Fibroblast of pulmonary artery (primary cell): ENCODE measurements at regions not wholly inside any gene's neighbourhood (a gene's known extent, or its start where the extent isn't known, plus 50 kb on each side); places are given as distances from the start of the nearest gene placed in this dataset.

Source experiments
- DNase-seq: peaks from one replicate; pipeline ENCODE4 v3.0.0-alpha.2; 2010; ENCODE audit warnings: low read depth
- H3K4me3 ChIP-seq: replicated peaks from 2 replicates; pipeline ENCODE4 v1.5.1; 2011; ENCODE audit warnings: low read depth, mild to moderate bottlenecking, control low read depth, low read length, moderate library complexity
- TF ChIP-seq, protein P1 (sequence below): IDR thresholded peaks from 2 replicates; pipeline ENCODE4 v1.5.1; 2011; ENCODE audit warnings: mild to moderate bottlenecking, control low read depth, low read length, inconsistent platforms; ENCODE audit errors: missing control alignments

DNA sequence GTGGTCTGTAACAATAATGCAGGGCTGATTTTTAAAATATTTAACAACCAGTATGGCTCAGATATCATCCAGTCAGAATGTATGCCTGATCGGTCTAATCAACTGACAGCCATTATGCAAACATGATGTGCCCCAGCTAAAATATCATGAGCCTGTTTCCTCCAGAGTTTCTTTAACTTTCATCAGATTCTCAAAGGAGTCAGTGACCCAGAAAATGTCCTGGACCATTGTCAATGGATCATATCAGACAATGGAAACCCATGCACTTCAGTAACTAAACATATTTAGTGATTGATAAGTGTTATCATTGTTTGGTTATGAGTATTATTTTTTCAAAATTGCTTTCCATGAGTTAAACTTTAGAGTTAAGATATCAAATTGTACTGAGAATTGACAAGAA lies 173.5 kb downstream of the LMBRD1 start:
- DNase-seq: no peak
- no peak overlapping the region for H3K4me3 ChIP-seq
- TF ChIP-seq, protein P1, sequence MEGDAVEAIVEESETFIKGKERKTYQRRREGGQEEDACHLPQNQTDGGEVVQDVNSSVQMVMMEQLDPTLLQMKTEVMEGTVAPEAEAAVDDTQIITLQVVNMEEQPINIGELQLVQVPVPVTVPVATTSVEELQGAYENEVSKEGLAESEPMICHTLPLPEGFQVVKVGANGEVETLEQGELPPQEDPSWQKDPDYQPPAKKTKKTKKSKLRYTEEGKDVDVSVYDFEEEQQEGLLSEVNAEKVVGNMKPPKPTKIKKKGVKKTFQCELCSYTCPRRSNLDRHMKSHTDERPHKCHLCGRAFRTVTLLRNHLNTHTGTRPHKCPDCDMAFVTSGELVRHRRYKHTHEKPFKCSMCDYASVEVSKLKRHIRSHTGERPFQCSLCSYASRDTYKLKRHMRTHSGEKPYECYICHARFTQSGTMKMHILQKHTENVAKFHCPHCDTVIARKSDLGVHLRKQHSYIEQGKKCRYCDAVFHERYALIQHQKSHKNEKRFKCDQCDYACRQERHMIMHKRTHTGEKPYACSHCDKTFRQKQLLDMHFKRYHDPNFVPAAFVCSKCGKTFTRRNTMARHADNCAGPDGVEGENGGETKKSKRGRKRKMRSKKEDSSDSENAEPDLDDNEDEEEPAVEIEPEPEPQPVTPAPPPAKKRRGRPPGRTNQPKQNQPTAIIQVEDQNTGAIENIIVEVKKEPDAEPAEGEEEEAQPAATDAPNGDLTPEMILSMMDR: no peak

DNA sequence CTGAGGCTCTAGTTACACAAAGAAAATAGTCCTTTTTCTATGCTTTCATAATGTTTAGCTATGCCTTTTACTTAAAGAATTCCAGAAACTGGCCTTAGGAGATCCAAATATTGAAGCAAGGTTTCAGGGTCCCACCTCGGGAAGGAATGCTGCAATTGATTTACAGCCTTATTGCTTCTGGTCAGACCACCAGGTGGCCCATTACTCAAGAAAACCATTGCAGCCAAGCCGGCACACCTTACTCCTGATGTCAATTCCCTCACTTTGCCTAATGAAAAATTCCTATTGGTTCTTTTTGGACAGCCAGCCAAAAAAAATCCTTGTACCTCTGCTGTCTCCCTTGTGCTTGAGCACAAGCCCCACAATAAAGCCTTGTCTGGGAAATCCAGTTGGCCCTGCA lies 173.9 kb downstream of the LMBRD1 start:
- no peak overlapping the region for H3K4me3 ChIP-seq
- TF ChIP-seq, protein P1: no peak
- no peak for DNase-seq

DNA sequence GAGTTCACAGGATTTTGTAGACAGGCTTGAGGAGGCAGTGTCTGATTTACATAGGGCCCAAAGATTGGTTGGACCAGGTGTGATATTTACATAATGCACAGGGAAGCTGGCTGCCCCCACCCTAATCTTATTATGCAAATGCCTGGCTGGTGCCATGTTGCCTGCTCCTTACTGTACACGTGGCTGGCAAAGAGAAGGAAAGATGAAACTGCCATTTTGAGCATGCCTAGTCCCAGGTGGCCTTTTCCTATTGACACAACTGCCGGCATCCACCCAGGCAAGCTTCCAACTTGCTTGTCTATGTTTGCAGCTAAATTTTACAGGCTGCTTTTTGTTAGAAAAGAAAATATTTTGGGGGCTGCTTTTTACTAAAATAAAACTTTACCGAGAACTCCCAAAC lies 174.6 kb downstream of the LMBRD1 start:
- no peak overlapping the region for H3K4me3 ChIP-seq
- TF ChIP-seq, protein P1: no peak
- DNase-seq: no peak

DNA sequence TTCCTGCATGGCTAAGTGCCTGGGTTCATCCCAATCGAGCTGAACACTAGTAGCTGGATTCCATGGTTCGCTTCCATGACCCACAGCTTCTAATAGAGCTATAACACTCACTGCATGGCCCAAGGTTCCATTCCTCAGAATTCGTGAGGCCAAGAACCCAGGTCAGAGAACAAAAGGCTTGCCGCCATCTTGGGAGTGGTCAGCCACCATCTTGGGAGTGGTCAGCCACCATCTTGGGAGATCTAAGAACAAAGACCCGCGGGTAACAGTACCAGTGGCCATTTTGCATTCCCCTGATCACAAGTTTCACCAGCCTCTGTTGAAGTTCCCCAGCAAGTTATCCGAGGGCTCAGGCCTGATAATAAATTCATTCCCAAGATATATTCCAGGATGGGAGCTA lies 179.6 kb downstream of the LMBRD1 start:
- TF ChIP-seq, protein P1: no peak
- no peak overlapping the region for H3K4me3 ChIP-seq
- no peak for DNase-seq

DNA sequence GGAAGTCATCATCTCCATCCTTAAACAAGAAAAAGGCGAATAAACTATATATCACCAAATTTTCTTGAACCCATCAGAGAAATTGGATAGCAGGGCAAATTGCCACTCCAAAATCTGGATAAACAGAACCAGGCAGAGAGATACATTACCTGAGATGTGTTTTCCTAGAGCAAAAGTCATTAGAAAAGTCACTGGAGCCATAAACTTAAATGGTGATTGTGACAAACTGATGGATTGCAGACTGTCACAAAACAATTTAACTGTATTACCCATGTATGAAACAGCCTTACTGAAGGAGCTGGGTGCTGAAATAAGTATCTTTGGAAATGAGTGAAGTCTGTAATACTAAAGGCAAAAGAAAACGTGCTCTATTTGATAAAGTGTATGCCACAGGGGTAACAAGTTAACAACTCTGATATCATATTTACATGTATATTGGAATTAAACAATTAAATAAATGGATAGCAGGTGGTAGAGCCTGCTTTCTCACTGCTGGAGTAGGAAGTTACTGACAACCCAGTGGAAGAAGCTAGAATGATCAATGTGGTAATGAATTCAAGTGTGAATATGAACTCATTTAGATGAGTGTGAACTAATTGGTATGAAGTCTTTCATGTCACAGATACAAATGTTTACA lies 186.9 kb downstream of the LMBRD1 start:
- H3K4me3 ChIP-seq: no peak overlapping the region
- TF ChIP-seq, protein P1: no peak
- DNase-seq: no peak

DNA sequence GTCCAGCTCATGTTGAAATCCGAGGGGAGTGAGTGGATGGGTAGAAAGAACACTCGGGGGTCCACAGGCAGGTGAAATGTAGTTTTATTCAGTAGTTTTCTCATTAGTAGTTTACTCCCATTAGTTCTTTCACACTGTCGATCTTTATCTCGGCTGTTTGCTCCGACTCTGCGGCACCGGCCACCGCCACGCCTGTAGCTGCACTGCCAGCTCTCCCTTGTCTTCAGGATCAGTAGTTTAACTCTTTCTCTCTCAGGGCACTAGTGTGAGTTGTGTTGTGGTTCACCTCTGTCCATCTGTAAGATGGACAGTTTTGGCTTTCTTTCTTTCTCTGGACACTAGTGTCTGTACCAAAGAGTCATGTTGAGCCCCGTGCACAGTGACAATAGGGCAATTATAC lies 195.7 kb downstream of the LMBRD1 start:
- no peak overlapping the region for H3K4me3 ChIP-seq
- DNase-seq: no peak
- TF ChIP-seq, protein P1: no peak

DNA sequence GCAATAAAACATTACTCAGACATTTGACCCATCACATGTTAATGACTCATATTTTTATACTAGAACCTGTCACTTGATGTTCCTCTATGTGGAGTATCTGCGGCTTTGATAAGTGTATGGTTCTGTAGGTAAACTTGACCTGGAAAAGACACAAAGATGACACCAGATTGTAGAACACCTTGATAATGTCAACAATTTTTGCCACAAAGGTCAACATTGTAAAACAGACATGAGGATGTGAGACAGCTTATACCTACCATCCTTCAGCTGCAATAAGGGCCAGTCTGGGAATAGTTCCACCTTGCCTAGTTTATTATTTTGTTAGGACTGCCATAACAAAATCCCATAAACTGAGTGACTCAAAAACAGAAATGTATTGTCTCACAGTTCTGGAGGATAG lies 202.4 kb downstream of the LMBRD1 start:
- TF ChIP-seq, protein P1: no peak
- H3K4me3 ChIP-seq: no peak overlapping the region
- no peak for DNase-seq
